Activated naive CD4-positive, alpha-beta T cell treated with anti-CD3 and anti-CD28 coated beads, Interleukin-2, amount 50 U/mL, for 16 hours (primary cell): ENCODE measurements at regions not wholly inside any gene's neighbourhood (a gene's known extent, or its start where the extent isn't known, plus 50 kb on each side); places are given as distances from the start of the nearest gene placed in this dataset.
"Not testable (repeated sequence)": the region's sequence is repeated elsewhere in the genome, so short reads cannot be mapped to it uniquely, and the experiment has no call there.

Experiments used
- DNase-seq: peaks from one replicate; pipeline ENCODE4 v3.0.0-alpha.2; 2020

DNA sequence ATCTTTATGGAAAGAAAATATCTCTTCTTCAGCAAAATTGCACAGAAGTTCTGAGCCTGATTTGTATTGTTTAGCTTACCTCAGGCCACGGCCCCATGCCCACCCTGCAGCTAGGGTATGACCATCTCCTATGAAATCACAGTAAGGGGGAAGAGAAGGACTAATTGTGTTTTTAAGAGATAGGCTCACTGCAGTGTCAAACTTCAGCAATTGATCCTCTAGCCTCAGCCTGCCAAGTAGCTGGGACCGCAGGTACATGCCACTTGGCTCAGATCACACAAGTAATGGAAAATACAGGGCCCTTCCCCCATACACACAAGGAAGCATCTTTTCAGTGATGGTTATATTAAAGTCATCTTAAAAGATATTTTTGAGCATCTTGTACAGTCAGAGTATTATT, 60.0 kb downstream of the DMAC1 start:
- DNase-seq, result no peak

DNA sequence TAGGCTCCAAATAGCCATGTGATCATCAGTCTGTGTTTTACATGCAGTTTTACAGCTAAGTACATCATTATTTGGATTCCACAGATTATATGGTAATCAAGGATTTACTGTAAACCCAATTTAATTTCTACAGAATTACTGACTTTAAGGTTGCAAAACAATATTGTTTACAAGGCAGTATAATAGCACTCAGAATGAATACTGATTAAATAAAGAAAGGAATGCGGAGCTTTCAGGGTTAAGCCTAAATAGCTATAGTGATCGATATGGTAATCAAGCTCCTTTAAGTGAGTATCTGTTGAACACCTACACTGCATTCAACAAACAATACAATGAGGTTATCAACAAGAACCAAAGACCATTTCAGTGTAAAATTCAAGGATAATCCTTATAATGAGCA, 64.3 kb downstream of the DMAC1 start:
- DNase-seq, result no peak

- DNase-seq, result no peak
These were observed 69.5 kb downstream of the DMAC1 start for GRCh38 chr9:7730164-7730445.

GRCh38 chr9:7729371-7730163, 70.0 kb downstream of the DMAC1 start:
- no peak for DNase-seq

DNA sequence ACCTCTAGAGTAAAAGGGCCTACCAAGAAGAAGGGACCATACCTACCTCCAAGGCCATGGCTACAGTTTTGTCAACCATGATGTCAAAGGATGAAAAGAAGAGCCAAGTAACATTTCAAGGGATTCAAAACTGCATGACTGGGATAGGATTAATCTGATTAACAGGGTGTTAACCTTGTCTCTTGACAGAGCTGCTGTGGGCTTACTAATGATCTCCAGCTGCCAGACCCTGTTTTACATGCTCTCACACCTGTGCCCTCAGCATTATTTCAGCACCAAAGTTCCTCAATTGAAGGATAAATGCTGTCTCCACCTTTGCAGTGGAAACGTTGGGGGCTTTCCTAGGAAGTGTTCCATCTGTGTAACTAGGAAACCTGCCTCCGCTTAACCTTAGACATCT, 78.3 kb downstream of the DMAC1 start:
- no peak for DNase-seq

DNA sequence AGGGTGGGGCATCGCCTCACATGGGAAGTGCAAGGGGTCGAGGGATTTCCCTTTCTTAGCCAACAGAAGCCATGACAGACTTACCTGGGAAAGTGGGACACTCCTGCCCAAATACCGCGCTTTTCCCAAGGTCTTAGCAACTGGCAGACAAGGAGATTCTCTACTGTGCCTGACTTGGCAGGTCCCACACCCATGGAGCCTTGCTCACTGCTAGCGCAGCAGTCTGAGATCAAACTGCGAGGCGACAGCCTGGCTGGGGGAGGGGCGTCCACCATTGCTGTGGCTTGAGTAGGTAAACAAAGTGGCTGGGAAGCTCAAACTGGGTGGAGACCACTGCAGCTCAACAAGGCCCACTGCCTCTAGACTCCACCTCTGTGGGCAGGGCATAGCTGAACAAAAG, 86.5 kb downstream of the DMAC1 start:
- DNase-seq, result not testable (repeated sequence)

- no peak for DNase-seq
These were observed 88.9 kb downstream of the DMAC1 start for GRCh38 chr9:7710686-7711085.

- no peak for DNase-seq
These were observed 91.6 kb downstream of the DMAC1 start for GRCh38 chr9:7707934-7708333.

- DNase-seq, result no peak
These were observed 95.0 kb downstream of the DMAC1 start for GRCh38 chr9:7704543-7704942.

- DNase-seq, result no peak
These were observed 107.7 kb downstream of the DMAC1 start for GRCh38 chr9:7691909-7692308.

GRCh38 chr9:7690014-7690413, 109.6 kb downstream of the DMAC1 start:
- no peak for DNase-seq

DNA sequence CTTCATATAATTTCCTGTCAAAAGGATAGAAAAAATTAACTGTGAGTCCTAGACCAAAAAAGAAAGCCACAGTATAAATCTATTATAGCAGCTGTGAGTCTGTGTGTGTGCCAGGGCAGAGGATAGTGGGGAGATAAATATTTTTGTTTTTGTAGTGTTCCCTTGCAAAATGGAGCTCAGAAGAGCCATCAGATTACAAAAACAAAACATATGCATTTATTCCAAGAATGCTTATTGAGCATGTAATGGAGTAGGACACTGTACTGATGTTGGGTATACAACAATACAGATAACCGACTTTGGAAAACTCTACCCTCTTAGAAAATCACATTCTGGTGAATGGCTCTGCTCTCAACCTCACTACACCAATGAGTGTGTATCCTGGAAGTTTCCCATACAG, 111.0 kb downstream of the DMAC1 start:
- DNase-seq, result no peak

- DNase-seq, result no peak
These were observed 122.9 kb downstream of the DMAC1 start for GRCh38 chr9:7676609-7677156.

DNA sequence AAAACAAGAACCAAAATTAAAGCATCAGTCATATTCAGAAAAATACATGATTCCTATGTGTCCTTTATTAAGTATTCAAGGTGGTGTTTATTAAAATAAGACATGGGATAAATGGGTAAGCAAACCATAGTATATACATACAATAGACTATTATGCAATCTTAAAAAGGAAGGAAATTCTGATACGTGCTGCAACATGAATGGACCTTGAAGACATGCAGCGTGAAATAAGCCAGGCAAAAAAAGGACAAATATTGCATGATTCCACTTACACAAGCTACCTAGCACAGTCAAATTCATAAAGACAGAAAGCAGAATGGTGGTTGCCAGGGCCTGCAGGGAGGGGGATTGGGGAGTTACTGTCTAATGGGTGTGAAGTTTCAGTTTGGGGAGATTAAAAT, 127.7 kb downstream of the DMAC1 start:
- no peak for DNase-seq

DNA sequence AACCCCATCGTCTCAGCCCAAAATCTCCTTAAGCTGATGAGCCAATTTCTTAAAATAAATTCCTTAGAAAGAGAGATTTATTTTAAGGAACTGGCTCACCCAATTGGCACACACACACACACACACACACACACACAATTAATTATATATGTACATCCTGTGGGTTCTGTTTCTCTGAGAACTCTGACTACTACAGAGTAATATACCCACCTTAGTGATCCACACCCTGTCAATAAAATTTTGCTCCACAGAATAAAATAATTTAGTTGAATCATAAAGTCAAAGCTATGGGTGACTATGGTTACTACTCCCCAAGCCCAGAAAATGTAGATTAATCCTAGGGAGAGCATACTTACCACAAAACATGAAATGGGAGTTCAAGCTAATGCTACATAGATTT, 131.0 kb downstream of the DMAC1 start:
- no peak for DNase-seq

DNA sequence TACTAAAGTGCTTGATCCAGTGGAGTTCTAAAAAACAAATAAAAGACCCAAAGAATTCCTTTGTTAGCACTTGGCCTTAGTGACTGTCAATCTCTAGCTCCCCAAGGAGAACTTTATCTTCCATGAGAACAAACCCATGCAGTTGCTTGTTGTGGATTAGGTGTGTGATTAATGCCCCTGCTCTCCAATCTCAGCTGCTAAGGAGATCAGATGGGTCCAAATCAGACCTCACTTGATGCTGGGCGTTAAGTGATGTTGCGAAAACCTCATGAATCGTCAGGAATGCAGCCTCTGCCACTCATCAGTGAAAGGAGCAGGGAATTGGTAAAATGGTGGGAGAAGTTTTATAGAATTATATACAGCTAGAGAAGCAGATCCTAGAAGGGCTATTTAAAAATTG, 133.7 kb downstream of the DMAC1 start:
- no peak for DNase-seq

DNA sequence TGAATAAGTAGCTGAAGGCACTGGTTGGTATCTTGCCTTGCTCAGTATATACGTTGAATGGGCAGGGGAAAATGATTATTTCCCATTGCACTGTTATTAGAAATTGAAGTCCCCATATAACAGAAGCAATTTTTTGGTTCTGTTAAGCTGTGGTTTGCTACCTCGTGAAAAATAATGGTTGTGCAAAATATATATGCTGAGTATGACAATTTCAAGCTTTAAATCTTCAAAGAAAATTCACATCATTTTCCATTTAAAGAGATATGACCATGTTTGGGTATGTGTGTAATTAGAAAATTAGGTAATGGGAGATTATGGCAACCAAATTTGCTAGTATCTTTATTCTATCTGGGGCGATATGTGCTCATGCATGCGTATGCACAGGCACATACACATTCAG, 139.8 kb downstream of the DMAC1 start:
- DNase-seq, result no peak

DNA sequence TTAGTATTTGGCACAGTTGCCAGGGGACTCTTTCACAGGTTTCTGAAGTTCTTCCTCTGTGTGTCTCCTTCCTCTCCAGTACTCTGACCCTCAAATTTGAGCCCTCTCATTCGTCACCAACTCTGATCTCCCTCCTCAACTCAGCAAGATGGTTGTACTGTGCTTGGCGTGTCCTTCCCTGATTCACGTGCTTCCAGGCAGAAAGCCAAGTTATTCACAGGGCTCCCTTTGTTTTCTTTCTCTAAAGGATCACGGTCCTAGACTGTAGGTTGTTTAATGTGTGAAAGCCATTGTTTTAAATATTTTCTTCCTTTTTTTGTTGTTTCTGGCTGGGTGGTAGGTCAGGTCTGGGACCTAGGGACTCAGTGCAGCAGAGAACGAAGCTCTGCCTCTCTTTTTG, 142.9 kb downstream of the DMAC1 start:
- DNase-seq, result no peak

- no peak for DNase-seq
These were observed 146.3 kb downstream of the DMAC1 start for GRCh38 chr9:7653262-7653661.

DNA sequence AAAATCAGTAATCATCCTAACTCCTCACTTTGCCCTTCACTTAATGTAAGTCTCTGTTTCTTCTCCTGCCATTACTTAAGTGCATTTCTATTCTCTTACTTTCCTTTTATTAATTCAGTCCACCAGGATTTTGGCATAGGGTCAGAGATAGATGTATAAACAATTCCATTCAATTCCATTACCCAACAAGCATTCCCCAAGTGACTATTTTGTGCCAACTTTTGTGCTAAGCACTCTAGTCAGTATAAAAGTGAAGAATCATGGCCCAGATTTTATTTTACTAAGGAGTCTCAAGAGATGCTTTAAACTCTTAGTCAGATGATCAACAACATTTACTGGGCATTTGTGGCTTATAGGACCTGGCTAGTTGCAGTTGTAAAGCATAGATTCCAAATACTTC, 159.3 kb downstream of the DMAC1 start:
- DNase-seq, result no peak

- DNase-seq, result no peak
These were observed 160.1 kb downstream of the DMAC1 start for GRCh38 chr9:7639471-7639870.

DNA sequence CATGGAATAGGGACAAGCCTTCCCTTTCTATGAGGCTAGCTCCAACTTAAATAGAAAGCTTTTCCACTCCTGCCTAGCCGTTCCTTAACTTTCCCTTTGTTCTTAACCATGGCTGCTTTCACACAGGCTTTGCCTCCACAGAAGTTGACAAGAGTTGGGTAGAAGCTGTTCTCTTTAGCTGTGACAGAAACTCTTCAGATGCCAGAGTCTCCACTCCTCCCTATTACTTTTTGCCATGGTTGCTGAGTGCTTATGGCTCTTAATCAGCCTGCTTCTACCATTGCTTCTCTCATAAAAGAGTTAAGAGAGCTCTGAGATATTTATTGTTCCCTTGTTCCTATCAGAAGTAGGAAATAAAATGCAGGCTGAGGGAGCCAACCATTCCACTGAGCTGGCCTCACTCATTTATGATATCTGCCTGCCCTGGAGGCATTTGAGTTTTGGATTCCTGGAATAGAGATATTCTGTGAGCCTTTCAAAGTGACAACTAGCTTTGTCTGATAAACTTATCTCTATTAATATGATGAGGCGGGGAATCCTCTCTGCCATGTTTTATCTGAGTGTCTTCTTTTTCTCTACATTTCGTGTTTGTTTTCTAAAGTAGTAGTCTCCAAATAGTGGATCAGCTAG, 162.6 kb downstream of the DMAC1 start:
- DNase-seq, result no peak

- DNase-seq, result no peak
These were observed 163.3 kb downstream of the DMAC1 start for GRCh38 chr9:7636309-7636708.

GRCh38 chr9:7626571-7627029, 173.0 kb downstream of the DMAC1 start:
- DNase-seq, result peak; percentile 22

DNA sequence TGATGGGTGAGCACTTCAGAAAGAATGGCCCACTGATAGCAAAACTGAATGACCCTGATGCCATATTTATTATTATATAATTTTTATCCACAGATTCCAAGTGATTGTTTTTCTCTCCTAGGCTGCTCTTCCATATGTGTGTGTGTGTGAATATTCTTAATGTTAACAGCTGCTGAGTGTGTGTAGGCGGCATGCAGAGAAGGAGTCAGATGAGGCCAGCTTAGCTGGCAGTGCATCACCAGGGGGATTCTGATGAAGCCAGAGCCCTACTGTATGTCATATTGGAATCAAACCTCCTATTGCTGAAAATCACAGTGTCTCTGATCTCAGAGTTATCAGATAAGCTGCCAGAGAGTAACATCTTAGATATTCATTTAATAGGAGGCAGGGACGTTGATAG, 177.1 kb downstream of the DMAC1 start:
- no peak for DNase-seq
